ENCODE measurements at regions not wholly inside any gene's neighbourhood (a gene's known extent, or its start where the extent isn't known, plus 50 kb on each side); places are given as distances from the start of the nearest gene placed in this dataset.

- TF ChIP-seq CTCF (IDR thresholded peaks at IDR 0.05) (no peak), POLR2A (IDR thresholded peaks at IDR 0.05) (no peak), EP300 (IDR thresholded peaks at IDR 0.05) (no peak)
Observed at GRCh38 chr4:158965226-158965625, 137.7 kb upstream of the RAPGEF2 start.
